Common myeloid progenitor, CD34-positive (primary cell): ENCODE measurements at regions not wholly inside any gene's neighbourhood (a gene's known extent, or its start where the extent isn't known, plus 50 kb on each side); places are given as distances from the start of the nearest gene placed in this dataset.
A peak's percentile ranks its signal among the peaks of the same experiment; 100 is the strongest.
"Not testable (repeated sequence)": the region's sequence is repeated elsewhere in the genome, so short reads cannot be mapped to it uniquely, and the experiment has no call there.

Experiments used
- CTCF ChIA-PET: fragments of 350-600 bp; sonication (Branson Sonifier 250); formaldehyde crosslinking; loops from one replicate; lab custom pipeline; 2021; ENCODE audit warnings: antibody characterized with exemption; lab: Charles Lee
- POLR2A ChIA-PET: fragments of 350-600 bp; sonication (Branson Sonifier 250); formaldehyde crosslinking; loops from one replicate; lab custom pipeline; 2021; ENCODE audit warnings: antibody characterized with exemption; lab: Charles Lee
- DNase-seq, 3 donors: peaks; one replicate each; pipeline versions ENCODE4 v3.0.0 to v3.0.0-alpha.2; 2013
- H3K27ac ChIP-seq, 2 experiments: 1 replicate in 1 of 2; 2 replicates in 1 of 2; pipeline ENCODE4 v1.7.0; 2013; ENCODE audit warnings: inconsistent platforms in 2 of 2, low read length in 2 of 2, mild to moderate bottlenecking in 2 of 2, low read depth in 1 of 2, moderate library complexity in 1 of 2; ENCODE audit not compliant: severe bottlenecking in 2 of 2, insufficient read depth in 1 of 2, poor library complexity in 1 of 2
- H3K27me3 ChIP-seq, 5 experiments: replicated peaks in 2 of 5; 1 replicate in 3 of 5; 2 replicates in 2 of 5; pipeline versions ENCODE4 v1.6.1 to v1.7.0; 2013; ENCODE audit warnings: low read length in 4 of 5, mild to moderate bottlenecking in 2 of 5, moderate library complexity in 2 of 5, inconsistent platforms in 1 of 5; ENCODE audit not compliant: insufficient read depth in 5 of 5, control insufficient read depth in 4 of 5
- H3K36me3 ChIP-seq, 4 experiments: 1 replicate in 2 of 4; 2 replicates in 2 of 4; pipeline versions ENCODE4 v1.6.1 to v1.7.0; 2013; ENCODE audit warnings: low read length in 3 of 4, control low read depth in 1 of 4, mild to moderate bottlenecking in 1 of 4; ENCODE audit not compliant: control insufficient read depth in 4 of 4, insufficient read depth in 4 of 4
- H3K4me1 ChIP-seq, 4 experiments: 1 replicate in 3 of 4; 2 replicates in 1 of 4; pipeline versions ENCODE4 v1.6.1 to v1.7.1; 2013; ENCODE audit warnings: low read length in 3 of 4, mild to moderate bottlenecking in 3 of 4, control low read depth in 1 of 4, inconsistent platforms in 1 of 4, moderate library complexity in 1 of 4; ENCODE audit not compliant: control insufficient read depth in 4 of 4, insufficient read depth in 4 of 4; ENCODE audit errors: control extremely low read depth in 1 of 4
- H3K4me3 ChIP-seq, 7 experiments: 1 replicate in 4 of 7; 2 replicates in 3 of 7; pipeline versions ENCODE4 v1.5.1 to v1.7.0; 2013; ENCODE audit warnings: mild to moderate bottlenecking in 7 of 7, low read length in 6 of 7, moderate library complexity in 6 of 7, inconsistent platforms in 2 of 7, low read depth in 2 of 7, control low read depth in 1 of 7; ENCODE audit not compliant: insufficient read depth in 4 of 7, control insufficient read depth in 1 of 7; ENCODE audit errors: extremely low read depth in 1 of 7
- H3K9me3 ChIP-seq, 5 experiments: 1 replicate in 4 of 5; 2 replicates in 1 of 5; pipeline versions ENCODE4 v1.6.1 to v1.7.1; 2013; ENCODE audit warnings: low read length in 4 of 5, mild to moderate bottlenecking in 2 of 5, inconsistent platforms in 1 of 5, low read depth in 1 of 5, moderate library complexity in 1 of 5; ENCODE audit not compliant: control insufficient read depth in 4 of 5, insufficient read depth in 2 of 5; ENCODE audit errors: control extremely low read depth in 1 of 5
- WGBS: methylation state at CpG from one replicate; pipeline ENCODE4 v1.1.5; 2013; ENCODE audit not compliant: insufficient coverage; 5-methylcytosine and 5-hydroxymethylcytosine counted together

- H3K27me3 ChIP-seq, H3K36me3 ChIP-seq, H3K27ac ChIP-seq, CTCF ChIA-PET, DNase-seq, H3K4me1 ChIP-seq, H3K4me3 ChIP-seq, POLR2A ChIA-PET, H3K9me3 ChIP-seq: not testable (repeated sequence)
- WGBS = no CpG with 5 or more reads among the region's 24 CpGs
These were observed 82.3 kb upstream of the FCGR1A start for GRCh38 chr1:149700220-149700619.

- DNase-seq, H3K27ac ChIP-seq, CTCF ChIA-PET, H3K4me1 ChIP-seq, H3K36me3 ChIP-seq, H3K4me3 ChIP-seq, H3K9me3 ChIP-seq, H3K27me3 ChIP-seq, POLR2A ChIA-PET: not testable (repeated sequence)
- no CpG with 5 or more reads among the region's 58 CpGs for WGBS
These were observed 81.6 kb upstream of the FCGR1A start for GRCh38 chr1:149700677-149701567.

GRCh38 chr1:149708192-149708853 is 74.2 kb upstream of the FCGR1A start:
- H3K27me3 ChIP-seq, CTCF ChIA-PET, H3K36me3 ChIP-seq, H3K4me1 ChIP-seq, H3K27ac ChIP-seq, H3K9me3 ChIP-seq, POLR2A ChIA-PET: not testable (repeated sequence)
- peak; percentile 74 to 90 (median 86) for DNase-seq
- peak overlapping the region in 2 of 7 experiments; percentile 38 to 45 for H3K4me3 ChIP-seq
- WGBS = 2% methylated on average over 8 of the region's 22 CpGs

GRCh38 chr1:149711651-149712050 is 70.8 kb upstream of the FCGR1A start:
- no CpG with 5 or more reads among the region's 12 CpGs for WGBS
- H3K27me3 ChIP-seq, DNase-seq, H3K4me1 ChIP-seq, H3K9me3 ChIP-seq, CTCF ChIA-PET, H3K36me3 ChIP-seq, H3K4me3 ChIP-seq, POLR2A ChIA-PET, H3K27ac ChIP-seq: not testable (repeated sequence)

GRCh38 chr1:149712154-149712927 is 70.2 kb upstream of the FCGR1A start:
- H3K27ac ChIP-seq, CTCF ChIA-PET, H3K9me3 ChIP-seq, H3K4me1 ChIP-seq, POLR2A ChIA-PET, H3K27me3 ChIP-seq, H3K36me3 ChIP-seq: not testable (repeated sequence)
- peak overlapping the region in 1 of 7 experiments; percentile 2 for H3K4me3 ChIP-seq
- peak; percentile 53 to 74 (median 65) for DNase-seq
- 26% methylated on average over 10 of the region's 30 CpGs for WGBS

- WGBS = no CpG with 5 or more reads among the region's 6 CpGs
- H3K27ac ChIP-seq, H3K36me3 ChIP-seq, H3K4me3 ChIP-seq, DNase-seq, H3K27me3 ChIP-seq, H3K9me3 ChIP-seq, POLR2A ChIA-PET, CTCF ChIA-PET, H3K4me1 ChIP-seq: not testable (repeated sequence)
These were observed 69.0 kb upstream of the FCGR1A start for GRCh38 chr1:149713513-149713912.

GRCh38 chr1:149713952-149714351 is 68.5 kb upstream of the FCGR1A start:
- H3K27ac ChIP-seq, DNase-seq, H3K4me3 ChIP-seq, H3K36me3 ChIP-seq, CTCF ChIA-PET, POLR2A ChIA-PET, H3K9me3 ChIP-seq, H3K4me1 ChIP-seq, H3K27me3 ChIP-seq: not testable (repeated sequence)
- no CpG with 5 or more reads among the region's 4 CpGs for WGBS
